ENCODE measurements at regions not wholly inside any gene's neighbourhood (a gene's known extent, or its start where the extent isn't known, plus 50 kb on each side); places are given as distances from the start of the nearest gene placed in this dataset.

GRCh38 chr3:24972491-24972890, 455.6 kb upstream of the RARB start:
- no peak for TF ChIP-seq PBX3 (IDR thresholded peaks at IDR 0.05)
- no peak for TF ChIP-seq BHLHE40 (IDR thresholded peaks at IDR 0.05; ENCODE audit: low read depth, low read length)
- no peak for TF ChIP-seq CTCF (IDR thresholded peaks at IDR 0.05)
- no peak for TF ChIP-seq RAD21 (conservative IDR thresholded peaks at IDR 0.05 in 1 of 2, IDR thresholded peaks at IDR 0.05 in 1 of 2)
- no peak for TF ChIP-seq KDM1A (IDR thresholded peaks at IDR 0.05; ENCODE audit: low read depth)
- no peak for TF ChIP-seq CHD2 (IDR thresholded peaks at IDR 0.05; ENCODE audit: low read length, partially characterized antibody)
- no peak for TF ChIP-seq POLR2A (IDR thresholded peaks at IDR 0.05; ENCODE audit: low read length)
- TF ChIP-seq ZNF302 (CRISPR knock-in tag; IDR thresholded peaks at IDR 0.05), result no peak
- no peak for TF ChIP-seq EHF (CRISPR knock-in tag; IDR thresholded peaks at IDR 0.05)
